Psoas muscle (tissue), 7 donors: ENCODE measurements at regions not wholly inside any gene's neighbourhood (a gene's known extent, or its start where the extent isn't known, plus 50 kb on each side); places are given as distances from the start of the nearest gene placed in this dataset.

ENCODE experiments used
- ATAC-seq, 4 donors: fragments of 200-7000 bp; cut with Tn5 transposase; one replicate each; pipeline ENCODE4 v1.9.1; 2020; ENCODE audit warnings: moderate library complexity in 3 of 4, mild to moderate bottlenecking in 2 of 4
- DNase-seq, 2 donors: peaks; one replicate each; pipeline ENCODE4 v3.0.0-alpha.2; 2020
- H3K27ac ChIP-seq: fragments of 200-600 bp; one replicate; pipeline ENCODE4 v1.8.0; 2022
- H3K27me3 ChIP-seq, 3 donors: fragments of 200-600 bp in 1 of 3; one replicate each; pipeline versions ENCODE4 v1.6.1 to v1.8.0; 2013 to 2022; ENCODE audit warnings: low read length in 2 of 3, mild to moderate bottlenecking in 2 of 3, moderate library complexity in 1 of 3; ENCODE audit not compliant: insufficient read depth in 3 of 3
- H3K36me3 ChIP-seq, 2 donors: fragments of 200-600 bp in 1 of 2; one replicate each; pipeline versions ENCODE4 v1.6.1 to v1.8.0; 2013 to 2022; ENCODE audit warnings: low read depth in 1 of 2, mild to moderate bottlenecking in 1 of 2, moderate library complexity in 1 of 2; ENCODE audit not compliant: insufficient read depth in 1 of 2
- H3K4me1 ChIP-seq: fragments of 200-600 bp; one replicate; pipeline ENCODE4 v1.8.0; 2022
- H3K4me3 ChIP-seq: fragments of 200-600 bp; one replicate; pipeline ENCODE4 v1.8.0; 2022; ENCODE audit warnings: mild to moderate bottlenecking
- H3K9me3 ChIP-seq: fragments of 200-600 bp; one replicate; pipeline ENCODE4 v1.8.0; 2022
- WGBS, 3 donors: extraction: QIAGEN DNeasy Blood & Tissue Kit; methylation state at CpG; one replicate each; pipeline versions ENCODE4 v1.1.6 to v1.1.7; 2013; 5-methylcytosine and 5-hydroxymethylcytosine counted together
- intact Hi-C, 2 donors: fragments of 100-400 bp; cut with DNase I; formaldehyde crosslinking; loops; one replicate each; pipeline versions ENCODE4 v1.11.0 to v1.14.2; 2022
- TF ChIP-seq, protein P1 (sequence below): fragments of 200-600 bp; IDR thresholded peaks from one replicate; pipeline ENCODE4 v1.8.0; 2022; ENCODE audit warnings: antibody characterized with exemption
- donor health status: healthy with polysubstance abuse.
- donor health status: DM: no; HTN: no; CAD: no; lungs with moderate emphysema.
- donor health status: Bipolar disorder and iron deficiency.
- donor health status: healthy.
- donor health status: DM: yes; HTN: yes; CAD: no.
- donor health status: DM: no; HTN: no; CAD: no.
- donor health status: DM: yes; HTN: yes; CAD: no.

DNA sequence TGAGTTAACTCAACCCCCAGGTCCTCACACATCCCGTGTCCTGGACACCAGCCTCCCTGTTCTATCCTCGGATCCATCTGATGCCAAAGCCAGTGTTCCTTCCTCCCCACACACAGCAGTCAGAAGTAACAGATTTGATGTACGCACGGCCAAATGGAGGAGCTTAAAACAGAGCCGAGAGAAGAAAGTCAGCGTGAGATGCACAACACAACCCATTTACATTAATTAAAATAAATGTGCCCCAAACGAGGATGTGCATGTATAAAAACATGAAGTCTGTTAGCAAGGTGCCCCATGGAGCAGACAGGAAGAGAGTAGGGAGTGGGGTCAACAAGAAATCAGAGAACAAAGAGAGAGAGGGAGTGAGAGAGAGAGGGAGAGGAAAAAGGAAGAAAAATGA lies 191.2 kb downstream of the HAUS1 start:
- Histone ChIP-seq H3K27ac (no peak overlapping the region), H3K36me3 (no peaks in the 10 kb centered on the region), H3K9me3 (no peaks in the 10 kb centered on the region), H3K4me1 (peaks cover 7% of the 10 kb centered on the region), H3K4me3 (no peak overlapping the region), H3K27me3 (no peaks in the 10 kb centered on the region)
- DNase-seq: no peak
- no peak for ATAC-seq
- intact Hi-C loops: no loop called here
- TF ChIP-seq, protein P1, sequence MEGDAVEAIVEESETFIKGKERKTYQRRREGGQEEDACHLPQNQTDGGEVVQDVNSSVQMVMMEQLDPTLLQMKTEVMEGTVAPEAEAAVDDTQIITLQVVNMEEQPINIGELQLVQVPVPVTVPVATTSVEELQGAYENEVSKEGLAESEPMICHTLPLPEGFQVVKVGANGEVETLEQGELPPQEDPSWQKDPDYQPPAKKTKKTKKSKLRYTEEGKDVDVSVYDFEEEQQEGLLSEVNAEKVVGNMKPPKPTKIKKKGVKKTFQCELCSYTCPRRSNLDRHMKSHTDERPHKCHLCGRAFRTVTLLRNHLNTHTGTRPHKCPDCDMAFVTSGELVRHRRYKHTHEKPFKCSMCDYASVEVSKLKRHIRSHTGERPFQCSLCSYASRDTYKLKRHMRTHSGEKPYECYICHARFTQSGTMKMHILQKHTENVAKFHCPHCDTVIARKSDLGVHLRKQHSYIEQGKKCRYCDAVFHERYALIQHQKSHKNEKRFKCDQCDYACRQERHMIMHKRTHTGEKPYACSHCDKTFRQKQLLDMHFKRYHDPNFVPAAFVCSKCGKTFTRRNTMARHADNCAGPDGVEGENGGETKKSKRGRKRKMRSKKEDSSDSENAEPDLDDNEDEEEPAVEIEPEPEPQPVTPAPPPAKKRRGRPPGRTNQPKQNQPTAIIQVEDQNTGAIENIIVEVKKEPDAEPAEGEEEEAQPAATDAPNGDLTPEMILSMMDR: no peak
- 67 to 75% (median 75%) methylated on average over 7 of the region's 7 CpGs for whole genome bisulfite sequencing, 3 donors

DNA sequence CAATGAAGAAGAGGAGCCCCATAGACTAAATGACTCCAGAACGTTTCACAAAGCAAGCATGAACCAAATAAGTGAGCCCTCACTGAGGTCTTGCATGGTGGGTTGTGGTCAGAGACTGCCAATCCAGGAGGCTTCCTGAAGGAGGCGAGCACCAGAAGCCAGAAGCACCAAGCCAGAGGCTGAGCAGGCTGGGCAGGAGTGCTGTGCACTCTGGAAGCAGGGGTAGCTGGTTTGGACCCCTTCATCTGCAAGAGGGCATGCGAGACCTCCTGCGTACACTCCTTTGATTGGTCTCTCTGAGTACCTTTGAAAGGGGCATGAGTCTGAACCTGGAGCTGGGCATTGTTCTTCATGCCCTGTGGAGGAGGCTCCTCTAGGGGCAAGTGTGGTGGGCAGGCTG lies 192.5 kb downstream of the HAUS1 start:
- 90 to 95% (median 94%) methylated on average over 4 of the region's 4 CpGs for WGBS, 3 donors
- TF ChIP-seq, protein P1: no peak
- no peaks in the 10 kb centered on the region for H3K36me3 ChIP-seq
- no peaks in the 10 kb centered on the region for H3K27me3 ChIP-seq
- DNase-seq: no peak
- no peak for ATAC-seq
- H3K9me3 ChIP-seq: no peaks in the 10 kb centered on the region
- H3K27ac ChIP-seq: no peak overlapping the region
- intact Hi-C loops: no loop called here
- no peak overlapping the region for H3K4me3 ChIP-seq
- peaks cover 7% of the 10 kb centered on the region for H3K4me1 ChIP-seq

DNA sequence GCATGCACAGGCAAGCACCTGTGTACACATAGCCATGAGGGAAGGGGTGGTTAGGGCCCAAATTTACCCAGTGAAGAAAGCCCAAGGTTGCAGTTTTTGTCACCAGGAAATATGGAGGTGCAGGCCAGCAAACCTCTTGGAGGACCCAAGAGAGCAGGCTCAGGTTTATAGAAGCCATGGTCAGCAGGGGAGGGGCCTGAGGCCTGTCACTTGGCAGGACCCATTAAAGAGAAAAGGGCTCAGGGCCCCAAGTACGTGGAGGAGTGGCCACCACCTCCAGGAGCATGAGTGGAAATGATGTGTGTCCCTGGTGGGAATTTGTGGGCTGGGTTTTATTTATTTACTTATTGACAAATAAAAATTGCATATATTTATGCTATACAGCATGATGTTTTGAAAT lies 192.9 kb downstream of the HAUS1 start:
- no peak for ATAC-seq
- Histone ChIP-seq H3K4me1 (peaks cover 7% of the 10 kb centered on the region), H3K9me3 (no peaks in the 10 kb centered on the region), H3K27me3 (no peaks in the 10 kb centered on the region), H3K4me3 (no peak overlapping the region), H3K27ac (no peak overlapping the region), H3K36me3 (no peaks in the 10 kb centered on the region)
- no peak for DNase-seq
- TF ChIP-seq, protein P1: no peak
- 54 to 90% (median 60%) methylated on average over 1 of the region's 1 CpG for WGBS, 3 donors
- intact Hi-C loops: no loop called here

DNA sequence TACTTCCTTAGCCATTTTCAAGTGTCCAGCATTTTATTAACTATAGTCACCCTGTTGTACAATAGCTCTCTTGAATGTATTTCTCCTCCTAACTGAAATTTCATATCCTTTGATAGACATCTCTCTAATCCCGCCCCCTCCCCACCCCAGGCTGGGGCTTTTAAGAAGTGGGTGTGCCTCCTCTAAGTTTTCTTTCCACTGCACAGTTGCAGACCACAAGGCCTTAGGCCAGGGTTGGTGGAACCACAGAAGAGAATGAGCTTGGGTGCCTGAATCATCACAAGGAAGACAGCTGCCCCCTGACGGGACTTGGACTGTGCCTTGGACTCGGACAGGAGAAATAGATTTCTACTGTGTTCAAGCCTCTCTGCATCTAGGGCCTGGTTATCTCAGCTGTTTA lies 193.4 kb downstream of the HAUS1 start:
- intact Hi-C loops: no loop called here
- no peaks in the 10 kb centered on the region for H3K36me3 ChIP-seq
- TF ChIP-seq, protein P1: no peak
- no peak overlapping the region for H3K4me3 ChIP-seq
- 89 to 91% (median 90%) methylated on average over 3 of the region's 3 CpGs for WGBS, 3 donors
- no peak for DNase-seq
- H3K9me3 ChIP-seq: no peaks in the 10 kb centered on the region
- no peak for ATAC-seq
- H3K27me3 ChIP-seq: no peaks in the 10 kb centered on the region
- peaks cover 7% of the 10 kb centered on the region for H3K4me1 ChIP-seq
- no peak overlapping the region for H3K27ac ChIP-seq

DNA sequence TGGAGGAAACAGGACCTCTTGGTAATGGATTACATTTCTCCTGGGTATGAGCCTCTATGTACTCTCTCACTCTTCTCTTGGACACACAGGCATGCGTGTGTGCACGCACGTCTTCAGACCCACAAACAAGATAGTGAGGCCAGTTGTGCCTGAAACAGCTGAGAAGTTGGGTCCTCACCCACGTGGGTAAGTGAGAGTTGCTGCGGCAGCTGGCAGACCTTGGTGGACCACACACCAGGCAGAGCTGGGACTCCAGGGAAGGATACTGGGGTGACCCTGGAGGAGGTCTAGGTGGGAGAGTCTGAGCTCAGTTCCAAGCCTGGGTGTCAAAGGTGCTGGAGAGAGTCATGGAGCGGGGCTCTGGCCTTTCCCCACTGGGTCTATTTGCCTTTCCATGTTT lies 194.3 kb downstream of the HAUS1 start:
- Histone ChIP-seq H3K9me3 (no peaks in the 10 kb centered on the region), H3K36me3 (no peaks in the 10 kb centered on the region), H3K4me3 (no peak overlapping the region), H3K27me3 (no peaks in the 10 kb centered on the region), H3K27ac (no peak overlapping the region), H3K4me1 (peaks cover 7% of the 10 kb centered on the region)
- WGBS, 3 donors: 62 to 77% (median 69%) methylated on average over 6 of the region's 6 CpGs
- no peak for DNase-seq
- intact Hi-C loops: no loop called here
- no peak for ATAC-seq
- TF ChIP-seq, protein P1: no peak
